ENCODE measurements at regions not wholly inside any gene's neighbourhood (a gene's known extent, or its start where the extent isn't known, plus 50 kb on each side); places are given as distances from the start of the nearest gene placed in this dataset.
"Not testable (repeated sequence)": the region's sequence is repeated elsewhere in the genome, so short reads cannot be mapped to it uniquely, and the experiment has no call there.

GRCh38 chr2:80943487-80943886 is 638.9 kb upstream of the LRRTM1 start:
- ATAC-seq (no peak), DNase-seq (ENCODE audit: low spot score) (no peak)
- intact Hi-C loops (cut with DNase I), result no loop called here

DNA sequence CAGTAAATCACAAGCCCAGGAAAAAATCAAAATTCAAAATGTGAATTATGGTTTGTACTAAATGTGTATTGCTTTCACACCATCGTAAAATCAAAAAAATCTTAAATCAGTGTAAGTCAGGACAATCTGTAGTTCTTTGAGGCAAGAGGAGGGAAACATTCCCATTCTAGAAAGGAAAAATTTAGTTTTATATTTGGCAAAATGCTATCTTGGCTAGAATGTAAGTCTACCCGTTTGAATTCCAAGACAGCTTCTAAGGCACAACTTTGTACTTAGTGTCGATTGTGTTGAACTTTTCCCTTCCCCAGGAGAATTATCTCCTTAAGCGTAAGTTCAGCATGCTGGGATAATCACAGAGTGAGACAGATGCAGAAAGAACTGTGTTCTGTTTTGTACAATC is 638.2 kb upstream of the LRRTM1 start:
- intact Hi-C loops (cut with DNase I), result no loop called here
- ATAC-seq, result no peak
- no peak for DNase-seq (ENCODE audit: low spot score)

DNA sequence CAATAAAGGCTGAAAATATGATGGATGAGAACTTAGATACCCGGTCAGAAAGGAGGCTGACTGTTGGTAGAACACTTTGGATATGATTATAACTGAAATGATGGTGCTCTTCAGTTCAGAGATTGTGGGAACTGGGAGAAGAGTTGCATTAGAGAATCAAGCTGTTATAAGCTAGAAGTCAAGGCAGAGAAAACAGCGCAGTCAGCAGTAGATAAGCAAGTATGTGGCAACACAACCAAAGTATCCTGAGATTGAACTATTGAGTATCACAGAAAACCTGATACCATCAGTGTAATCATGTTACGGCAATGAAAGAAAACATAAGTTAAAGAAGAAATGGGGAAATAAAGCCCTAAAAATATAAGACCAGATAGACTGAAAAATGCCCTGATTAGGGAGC is 633.9 kb upstream of the LRRTM1 start:
- DNase-seq (ENCODE audit: low spot score), result no peak
- ATAC-seq, result no peak
- intact Hi-C loops (cut with DNase I), result no loop called here

DNA sequence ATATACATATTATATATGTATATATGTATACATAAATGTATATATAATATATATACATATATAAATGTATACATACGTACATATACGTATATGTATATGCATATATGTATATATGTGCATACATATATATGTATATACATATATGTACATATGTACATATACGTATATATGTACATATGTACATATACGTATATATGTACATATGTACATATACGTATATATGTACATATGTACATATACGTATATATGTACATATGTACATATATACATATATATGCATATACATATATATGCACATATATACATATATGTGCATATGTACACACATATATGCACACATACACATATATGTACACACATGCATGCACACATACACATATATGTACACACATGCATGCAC is 627.3 kb upstream of the LRRTM1 start:
- DNase-seq (ENCODE audit: low spot score); ATAC-seq; intact Hi-C loops (cut with DNase I): not testable (repeated sequence)

DNA sequence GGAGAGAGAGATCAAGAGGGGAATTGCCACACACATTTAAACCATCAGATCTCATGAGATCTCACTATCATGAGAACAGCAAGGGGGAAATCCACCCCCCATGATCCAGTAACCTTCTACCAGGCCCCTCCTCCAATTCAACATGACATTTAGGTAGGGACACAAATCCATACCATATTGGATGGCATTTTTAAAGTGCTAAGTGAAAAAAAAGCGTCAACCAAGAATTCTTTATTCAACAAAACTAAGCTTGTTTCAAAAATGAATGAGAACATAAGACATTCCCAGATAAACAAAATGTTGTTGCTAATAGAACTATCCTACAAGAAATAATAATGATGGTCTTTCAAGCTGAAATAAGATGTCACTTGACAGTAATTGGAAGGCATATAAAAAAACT is 626.2 kb upstream of the LRRTM1 start:
- DNase-seq (ENCODE audit: low spot score), result no peak
- intact Hi-C loops (cut with DNase I), result no loop called here
- no peak for ATAC-seq

DNA sequence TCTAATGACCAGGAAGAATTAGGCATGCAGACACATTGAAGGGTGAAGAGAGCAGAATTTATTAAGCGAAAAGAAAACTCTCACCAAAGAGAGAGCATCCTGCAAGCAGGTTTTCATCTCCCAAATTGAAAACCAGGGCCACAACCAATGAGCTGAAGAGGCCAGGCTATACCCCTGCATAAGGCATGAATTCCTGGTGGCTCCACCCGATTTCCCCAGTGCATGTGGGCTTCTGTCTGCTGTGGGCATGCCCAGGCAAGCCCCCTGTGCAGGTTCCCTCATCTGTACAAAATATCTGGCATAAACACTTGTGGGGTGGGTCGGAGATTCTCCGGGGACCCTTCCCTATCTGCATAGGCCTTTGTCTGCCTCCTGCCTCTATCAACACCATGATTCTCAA is 621.6 kb upstream of the LRRTM1 start:
- DNase-seq (ENCODE audit: low spot score) (no peak), ATAC-seq (no peak)
- intact Hi-C loops (cut with DNase I), result no loop called here

GRCh38 chr2:80896576-80896975 is 592.0 kb upstream of the LRRTM1 start:
- ATAC-seq, result no peak
- intact Hi-C loops (cut with DNase I), result no loop called here
- DNase-seq (ENCODE audit: low spot score), result no peak

- intact Hi-C loops (cut with DNase I), result no loop called here
- no peak for ATAC-seq
These were observed 589.9 kb upstream of the LRRTM1 start for GRCh38 chr2:80894486-80894885.

DNA sequence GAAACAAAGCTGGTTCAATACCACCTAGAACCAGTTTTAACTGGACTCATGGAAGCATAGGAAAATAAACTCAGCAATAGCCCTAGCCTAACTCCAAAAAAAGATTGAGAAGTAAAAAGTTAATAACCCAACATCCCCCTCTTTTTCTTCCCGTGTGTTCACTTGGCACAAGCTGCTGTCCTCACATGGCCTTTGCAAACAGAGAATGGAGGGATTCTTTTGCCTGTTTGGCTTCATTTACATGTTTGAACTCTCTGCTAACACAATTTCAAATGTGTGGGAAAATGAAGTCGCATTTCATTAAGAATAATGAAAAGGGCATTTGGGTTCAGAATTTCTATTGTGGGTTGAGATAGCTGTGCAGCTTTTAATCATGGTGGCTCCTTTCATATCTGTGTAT is 589.2 kb upstream of the LRRTM1 start:
- ATAC-seq (no peak), DNase-seq (ENCODE audit: low spot score) (no peak)
- intact Hi-C loops (cut with DNase I), result no loop called here

More at GRCh38 chr2:80894486-80894885, 589.9 kb upstream of the LRRTM1 start:
- no peak for DNase-seq (ENCODE audit: low spot score)

DNA sequence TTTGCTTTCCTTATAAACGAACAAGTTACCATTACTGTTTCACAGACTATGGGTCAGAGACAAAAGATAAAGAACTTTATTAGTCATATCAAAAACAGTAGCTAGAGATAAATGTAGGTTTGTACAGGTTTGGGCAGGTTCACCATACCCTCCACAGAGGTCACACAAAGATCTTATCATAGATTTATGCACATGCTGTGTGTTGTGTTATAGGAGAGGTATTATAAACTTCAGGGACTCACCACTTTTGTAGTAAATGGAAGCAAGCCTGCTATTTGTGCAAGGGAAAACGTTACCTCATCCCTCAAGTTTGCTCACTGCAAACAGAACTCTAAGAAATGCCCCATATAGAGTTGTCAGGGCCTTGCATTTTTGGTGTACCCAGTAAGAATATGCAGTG is 584.5 kb upstream of the LRRTM1 start:
- intact Hi-C loops (cut with DNase I), result no loop called here

DNA sequence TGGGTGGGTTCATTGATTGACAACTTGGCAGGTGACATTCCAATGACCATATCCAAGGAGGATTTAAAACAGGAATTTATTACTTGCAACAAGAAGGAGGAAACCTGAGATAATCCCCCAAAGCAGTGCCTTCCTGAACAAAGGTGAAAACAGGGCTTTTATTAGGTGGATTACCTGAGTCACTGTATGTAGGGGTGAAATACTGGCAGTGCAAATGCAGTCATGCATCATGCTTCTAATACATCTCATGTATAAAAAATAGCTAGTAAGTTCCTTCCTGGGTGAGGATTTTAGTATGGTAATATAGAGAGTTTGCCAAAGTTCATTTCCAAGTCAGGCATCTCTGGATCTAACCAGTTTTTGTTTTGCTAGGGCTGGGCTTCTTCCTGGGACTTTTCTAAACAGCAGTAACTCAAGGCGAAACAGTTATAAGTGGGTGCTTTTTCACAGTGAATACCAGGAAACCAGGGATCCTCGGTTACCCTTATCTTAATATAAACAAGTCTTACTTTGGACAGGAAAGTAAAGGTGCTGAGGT is 583.4 kb upstream of the LRRTM1 start:
- intact Hi-C loops (cut with DNase I), result no loop called here
- no peak for DNase-seq (ENCODE audit: low spot score)
- ATAC-seq, result no peak

More for the DNA sequence above, 584.5 kb upstream of the LRRTM1 start:
- ATAC-seq (no peak), DNase-seq (ENCODE audit: low spot score) (no peak)

DNA sequence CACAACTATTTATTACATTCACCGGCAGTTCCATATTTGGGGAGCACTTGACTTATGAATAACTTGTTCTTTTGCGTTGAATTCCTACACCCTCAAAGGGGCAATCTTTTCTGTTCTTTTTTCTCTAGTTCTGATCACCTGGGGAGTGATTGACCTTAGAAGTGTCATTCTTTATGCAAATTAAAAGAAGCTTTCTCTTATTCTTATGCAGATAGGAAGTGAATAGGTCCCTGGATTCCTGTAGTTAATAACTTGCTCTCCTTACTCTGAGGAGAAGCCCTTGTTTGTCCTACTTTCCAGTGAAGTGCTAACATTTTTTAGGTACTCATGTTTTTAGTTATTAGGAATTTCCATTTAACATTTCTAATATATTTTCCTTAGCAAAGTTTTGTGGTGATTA is 569.8 kb upstream of the LRRTM1 start:
- ATAC-seq (no peak), DNase-seq (ENCODE audit: low spot score) (no peak)
- intact Hi-C loops (cut with DNase I), result no loop called here

GRCh38 chr2:80869858-80870438 is 565.4 kb upstream of the LRRTM1 start:
- ATAC-seq (no peak), DNase-seq (ENCODE audit: low spot score) (no peak)
- intact Hi-C loops (cut with DNase I), result no loop called here

GRCh38 chr2:80863147-80863714 is 558.7 kb upstream of the LRRTM1 start:
- intact Hi-C loops (cut with DNase I), result no loop called here
- ATAC-seq (no peak), DNase-seq (ENCODE audit: low spot score) (no peak)

- no peak for ATAC-seq
- no peak for DNase-seq (ENCODE audit: low spot score)
- intact Hi-C loops (cut with DNase I), result no loop called here
These were observed 554.4 kb upstream of the LRRTM1 start for GRCh38 chr2:80858965-80859364.

GRCh38 chr2:80856227-80856626 is 551.7 kb upstream of the LRRTM1 start:
- ATAC-seq (no peak), DNase-seq (ENCODE audit: low spot score) (no peak)
- intact Hi-C loops (cut with DNase I), result no loop called here

DNA sequence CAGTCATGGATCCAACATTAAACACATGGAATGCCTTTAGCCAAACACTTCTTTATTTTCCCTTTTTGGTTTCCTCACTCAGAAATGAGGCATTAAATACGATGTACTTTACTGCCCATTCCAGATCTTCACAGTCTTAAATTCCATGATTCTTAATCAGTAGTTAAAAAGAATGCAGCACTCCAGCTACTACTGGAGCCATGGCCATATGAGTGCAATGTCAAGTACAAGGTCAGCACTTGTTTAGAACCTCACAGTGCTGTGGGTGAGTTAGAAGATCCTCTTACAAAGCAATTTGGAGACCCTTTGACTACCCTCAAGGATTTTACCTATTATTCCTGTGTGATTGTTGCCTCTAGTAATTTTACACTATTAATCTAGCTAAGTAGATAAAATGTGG is 550.3 kb upstream of the LRRTM1 start:
- intact Hi-C loops (cut with DNase I), result no loop called here
- ATAC-seq, result no peak

GRCh38 chr2:80852808-80853139 is 548.2 kb upstream of the LRRTM1 start:
- ATAC-seq, result no peak
- intact Hi-C loops (cut with DNase I), result no loop called here
- no peak for DNase-seq (ENCODE audit: low spot score)

More for the DNA sequence above, 550.3 kb upstream of the LRRTM1 start:
- no peak for DNase-seq (ENCODE audit: low spot score)

DNA sequence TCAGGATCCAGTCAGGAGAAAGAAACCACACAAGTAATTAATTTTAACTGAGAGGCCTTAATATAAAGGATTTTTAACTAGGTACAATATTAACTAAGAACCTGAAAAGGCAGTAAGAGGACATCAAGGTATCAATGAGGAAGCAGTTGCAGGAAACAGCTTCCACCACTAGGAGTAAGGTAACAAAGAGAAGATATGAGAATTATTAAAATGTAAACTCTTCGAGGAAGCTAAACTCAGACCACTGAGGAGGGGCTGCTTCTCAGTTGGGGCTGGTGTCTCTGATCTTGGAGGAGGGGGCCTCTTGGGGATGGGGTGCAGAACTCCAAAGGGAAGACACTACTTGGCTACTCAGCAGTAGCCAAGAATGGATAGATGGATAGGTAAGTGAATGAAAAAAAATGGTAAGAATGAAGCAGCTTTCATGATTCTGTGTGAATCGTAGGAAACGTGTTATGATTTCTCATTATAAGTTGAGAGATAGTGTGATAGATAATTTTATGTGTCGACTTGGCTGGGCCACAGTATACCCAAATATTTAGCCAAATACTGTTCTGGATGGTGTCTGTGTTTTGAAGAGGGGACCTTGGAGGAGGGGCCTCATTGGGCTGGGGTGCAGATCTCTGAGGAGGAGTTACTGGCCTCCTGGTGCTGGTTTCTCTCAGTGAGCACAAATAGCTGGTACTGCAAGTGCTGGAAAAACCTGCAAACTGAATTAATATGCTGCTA is 547.7 kb upstream of the LRRTM1 start:
- no peak for ATAC-seq
- DNase-seq (ENCODE audit: low spot score), result no peak
- intact Hi-C loops (cut with DNase I), result no loop called here

GRCh38 chr2:80830891-80831290 is 526.3 kb upstream of the LRRTM1 start:
- no peak for ATAC-seq
- intact Hi-C loops (cut with DNase I), result no loop called here

GRCh38 chr2:80822999-80823398 is 518.4 kb upstream of the LRRTM1 start:
- no peak for DNase-seq (ENCODE audit: low spot score)
- intact Hi-C loops (cut with DNase I), result no loop called here
- ATAC-seq, result no peak

More at GRCh38 chr2:80830891-80831290, 526.3 kb upstream of the LRRTM1 start:
- DNase-seq (ENCODE audit: low spot score), result no peak
